ENCODE measurements at regions not wholly inside any gene's neighbourhood (a gene's known extent, or its start where the extent isn't known, plus 50 kb on each side); places are given as distances from the start of the nearest gene placed in this dataset.

- DNase-seq (ENCODE audit: low spot score) = no peak
- in situ Hi-C loops (cut with HindIII; ENCODE audit: low sequenced_read_pairs) = no loop called here
These were observed 207.5 kb upstream of the RTL1 start for GRCh38 chr14:101110729-101111619.

- no peak for DNase-seq (ENCODE audit: low spot score)
These were observed 208.2 kb upstream of the RTL1 start for GRCh38 chr14:101111620-101112290.

GRCh38 chr14:101112351-101113107 lies 209.0 kb upstream of the RTL1 start:
- in situ Hi-C loops (cut with HindIII; ENCODE audit: low sequenced_read_pairs) = no loop called here
- DNase-seq (ENCODE audit: low spot score) = no peak

More at GRCh38 chr14:101111620-101112290, 208.2 kb upstream of the RTL1 start:
- in situ Hi-C loops (cut with HindIII; ENCODE audit: low sequenced_read_pairs) = no loop called here

GRCh38 chr14:101113108-101113612 lies 209.6 kb upstream of the RTL1 start:
- in situ Hi-C loops (cut with HindIII; ENCODE audit: low sequenced_read_pairs) = no loop called here
- no peak for DNase-seq (ENCODE audit: low spot score)

GRCh38 chr14:101113835-101114725 lies 210.6 kb upstream of the RTL1 start:
- DNase-seq (ENCODE audit: low spot score) = no peak
- in situ Hi-C loops (cut with HindIII; ENCODE audit: low sequenced_read_pairs) = no loop called here

- no peak for DNase-seq (ENCODE audit: low spot score)
- in situ Hi-C loops (cut with HindIII; ENCODE audit: low sequenced_read_pairs) = no loop called here
These were observed 211.4 kb upstream of the RTL1 start for GRCh38 chr14:101114726-101115515.

- DNase-seq (ENCODE audit: low spot score) = no peak
- in situ Hi-C loops (cut with HindIII; ENCODE audit: low sequenced_read_pairs) = no loop called here
These were observed 212.1 kb upstream of the RTL1 start for GRCh38 chr14:101115652-101116051.

GRCh38 chr14:101116065-101116464 lies 212.5 kb upstream of the RTL1 start:
- DNase-seq (ENCODE audit: low spot score) = no peak
- in situ Hi-C loops (cut with HindIII; ENCODE audit: low sequenced_read_pairs) = no loop called here

GRCh38 chr14:101116486-101117130 lies 213.1 kb upstream of the RTL1 start:
- in situ Hi-C loops (cut with HindIII; ENCODE audit: low sequenced_read_pairs) = no loop called here
- DNase-seq (ENCODE audit: low spot score) = no peak

GRCh38 chr14:101117543-101117942 lies 214.0 kb upstream of the RTL1 start:
- in situ Hi-C loops (cut with HindIII; ENCODE audit: low sequenced_read_pairs) = no loop called here
- DNase-seq (ENCODE audit: low spot score) = no peak

- DNase-seq (ENCODE audit: low spot score) = no peak
- in situ Hi-C loops (cut with HindIII; ENCODE audit: low sequenced_read_pairs) = no loop called here
These were observed 214.7 kb upstream of the RTL1 start for GRCh38 chr14:101118233-101118632.

GRCh38 chr14:101118746-101119591 lies 215.4 kb upstream of the RTL1 start:
- DNase-seq (ENCODE audit: low spot score) = no peak
- in situ Hi-C loops (cut with HindIII; ENCODE audit: low sequenced_read_pairs) = no loop called here

GRCh38 chr14:101119830-101120571 lies 216.5 kb upstream of the RTL1 start:
- in situ Hi-C loops (cut with HindIII; ENCODE audit: low sequenced_read_pairs) = no loop called here
- peak; percentile 8 for DNase-seq (ENCODE audit: low spot score)

- peak; percentile 38 for DNase-seq (ENCODE audit: low spot score)
- in situ Hi-C loops (cut with HindIII; ENCODE audit: low sequenced_read_pairs) = no loop called here
These were observed 217.4 kb upstream of the RTL1 start for GRCh38 chr14:101120641-101121507.

GRCh38 chr14:101121508-101122139 lies 218.1 kb upstream of the RTL1 start:
- in situ Hi-C loops (cut with HindIII; ENCODE audit: low sequenced_read_pairs) = no loop called here
- DNase-seq (ENCODE audit: low spot score) = no peak

All from G401 (cell line).